Activated CD8-positive, alpha-beta T cell treated with anti-CD3 and anti-CD28 coated beads, Interleukin-2, amount 10 ng/mL, durations not matched to agents 7 days and 5 days (primary cell): ENCODE measurements at regions not wholly inside any gene's neighbourhood (a gene's known extent, or its start where the extent isn't known, plus 50 kb on each side); places are given as distances from the start of the nearest gene placed in this dataset.

Experiments
- ATAC-seq: fragments of 150-1000 bp; cut with Tn5 transposase; one replicate; pipeline ENCODE4 v1.10.0; 2021; ENCODE audit warnings: moderate library complexity
- CTCF ChIA-PET: fragments of 350-600 bp; sonication (Branson Sonifier 250); formaldehyde crosslinking; loops from one replicate; lab custom pipeline; 2021; ENCODE audit warnings: antibody characterized with exemption; lab: Charles Lee
- POLR2A ChIA-PET: fragments of 350-600 bp; sonication (Branson Sonifier 250); formaldehyde crosslinking; loops from one replicate; lab custom pipeline; 2021; ENCODE audit warnings: antibody characterized with exemption; lab: Charles Lee
- DNase-seq: peaks from one replicate; pipeline ENCODE4 v3.0.0-alpha.2; 2020
- H3K27ac Mint-ChIP-seq: one replicate; pipeline ENCODE4 v1.8.0; 2021; ENCODE audit warnings: mild to moderate bottlenecking, mixed read lengths
- H3K27me3 Mint-ChIP-seq: one replicate; pipeline ENCODE4 v1.8.0; 2021; ENCODE audit warnings: low read depth, mixed read lengths
- H3K36me3 Mint-ChIP-seq: one replicate; pipeline ENCODE4 v1.8.0; 2021; ENCODE audit warnings: low read depth, mixed read lengths
- H3K4me1 Mint-ChIP-seq: one replicate; pipeline ENCODE4 v1.8.0; 2021; ENCODE audit warnings: low read depth, mixed read lengths
- H3K4me3 Mint-ChIP-seq: one replicate; pipeline ENCODE4 v1.8.0; 2021; ENCODE audit warnings: mild to moderate bottlenecking, mixed read lengths
- H3K9me3 Mint-ChIP-seq: one replicate; pipeline ENCODE4 v1.8.0; 2022; ENCODE audit warnings: mixed read lengths; ENCODE audit not compliant: insufficient read depth

DNA sequence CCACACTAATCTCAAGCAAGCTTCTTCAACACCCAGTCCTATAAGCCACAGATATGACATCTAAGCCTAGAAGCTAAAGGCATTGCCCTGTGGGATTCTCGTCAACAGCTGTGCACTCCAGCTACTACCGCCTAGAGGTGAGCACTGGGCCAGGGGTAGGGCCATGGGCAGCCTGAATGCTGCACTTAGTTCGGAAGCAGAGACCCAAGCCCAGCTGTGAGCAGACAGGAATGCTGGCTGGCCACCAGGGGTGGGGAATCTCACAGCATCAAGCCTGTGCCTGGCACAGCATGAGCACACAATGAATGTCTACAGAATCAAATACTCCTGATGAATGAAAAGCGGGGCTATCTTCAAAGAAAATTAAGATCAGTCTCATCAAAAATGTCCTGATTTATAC lies 167.5 kb upstream of the UBL3 start:
- Mint-ChIP-seq H3K4me3 (no peak overlapping the region), H3K27ac (no peak overlapping the region), H3K9me3 (no peaks in the 10 kb centered on the region), H3K4me1 (no peaks in the 10 kb centered on the region), H3K36me3 (no peaks in the 10 kb centered on the region), H3K27me3 (peaks cover 8% of the 10 kb centered on the region)
- DNase-seq (no peak), ATAC-seq (no peak)
- ChIA-PET POLR2A (interaction anchor here (0.6 kb wide), 1 partner anchor 65 kb away, joined by 3 read pairs; no protein-coding TSS in a partner anchor), CTCF (no interaction called here)

DNA sequence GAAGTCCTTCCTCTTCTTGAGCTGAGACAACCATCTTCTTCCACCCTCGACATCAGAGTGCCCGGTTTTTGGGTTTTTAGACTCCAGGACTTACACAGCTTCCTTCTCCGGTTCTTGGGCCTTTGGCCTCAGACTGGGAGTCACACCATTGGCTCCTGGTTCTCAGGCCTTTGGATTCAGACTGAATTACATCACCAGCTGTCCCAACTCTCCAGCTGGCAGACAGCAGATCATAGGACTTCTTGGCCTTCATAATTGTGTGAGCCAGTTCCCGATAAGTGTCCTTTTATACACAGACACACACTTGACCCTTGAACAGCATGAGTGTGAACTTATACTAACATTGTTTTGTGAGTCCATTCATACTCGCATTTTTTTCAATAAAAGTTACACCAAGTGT lies 166.0 kb upstream of the UBL3 start:
- peaks cover 8% of the 10 kb centered on the region for H3K27me3 Mint-ChIP-seq
- CTCF ChIA-PET: no interaction called here
- POLR2A ChIA-PET: no interaction called here
- H3K9me3 Mint-ChIP-seq: no peaks in the 10 kb centered on the region
- H3K36me3 Mint-ChIP-seq: no peaks in the 10 kb centered on the region
- no peak overlapping the region for H3K4me3 Mint-ChIP-seq
- H3K27ac Mint-ChIP-seq: no peak overlapping the region
- DNase-seq: no peak
- ATAC-seq: no peak
- no peaks in the 10 kb centered on the region for H3K4me1 Mint-ChIP-seq

DNA sequence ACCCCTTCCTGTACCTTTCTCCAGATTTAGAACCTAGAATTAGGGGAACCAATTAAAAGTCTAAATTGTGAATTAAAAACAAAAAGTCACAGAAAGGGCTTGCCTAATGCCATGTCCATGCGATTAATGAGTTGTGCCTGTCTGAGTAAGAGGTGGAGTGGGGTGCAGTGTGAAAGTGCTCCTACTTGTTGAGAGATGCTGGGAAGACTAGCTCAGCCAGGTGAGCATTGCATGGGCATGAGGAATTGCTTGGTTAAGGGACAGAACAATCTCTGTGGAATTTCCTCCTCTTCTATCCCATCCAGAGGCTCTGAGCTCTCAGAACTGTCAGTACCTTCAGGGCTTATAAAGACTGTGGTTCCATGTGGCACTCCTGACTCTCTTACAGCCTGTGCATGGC lies 159.0 kb upstream of the UBL3 start:
- POLR2A ChIA-PET: no interaction called here
- Mint-ChIP-seq H3K9me3 (no peaks in the 10 kb centered on the region), H3K27ac (no peak overlapping the region), H3K27me3 (peaks cover 8% of the 10 kb centered on the region), H3K4me1 (peaks cover 24% of the 10 kb centered on the region), H3K36me3 (no peaks in the 10 kb centered on the region), H3K4me3 (no peak overlapping the region)
- ATAC-seq (no peak), DNase-seq (no peak)
- CTCF ChIA-PET: interaction anchor here (1.1 to 1.4 kb wide), 2 partner anchors 103 to 123 kb away, joined by 3 to 4 read pairs; no protein-coding TSS in a partner anchor

DNA sequence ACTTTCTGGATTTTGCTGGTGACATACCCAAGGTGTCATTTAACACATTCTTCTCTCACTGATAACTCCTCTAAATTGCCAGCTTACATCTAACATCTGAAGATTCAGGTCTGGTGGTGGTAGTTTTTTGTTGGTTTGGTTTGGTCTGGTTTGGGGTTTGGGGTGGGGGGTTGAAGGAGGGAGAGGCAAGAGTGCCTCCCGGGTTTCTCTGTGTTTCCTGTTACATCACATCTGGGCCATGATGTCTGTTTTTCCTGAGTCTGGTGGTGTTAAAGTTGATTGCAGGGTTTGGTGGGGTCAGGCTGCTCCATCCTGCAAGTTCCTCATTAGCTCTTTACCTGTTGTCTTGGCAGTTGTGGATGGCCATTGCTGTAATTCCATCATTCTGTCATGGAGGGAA lies 155.8 kb upstream of the UBL3 start:
- H3K27me3 Mint-ChIP-seq: peaks cover 11% of the 10 kb centered on the region
- H3K36me3 Mint-ChIP-seq: no peaks in the 10 kb centered on the region
- no peaks in the 10 kb centered on the region for H3K9me3 Mint-ChIP-seq
- peaks cover 36% of the 10 kb centered on the region for H3K4me1 Mint-ChIP-seq
- peak overlapping the region; percentile 22 for H3K27ac Mint-ChIP-seq
- peak; percentile 55 for DNase-seq
- ATAC-seq: peak; percentile 33
- POLR2A ChIA-PET: interaction anchor here (0.6 to 0.8 kb wide), 2 partner anchors 10 to 71 kb away, joined by 3 to 4 read pairs; no protein-coding TSS in a partner anchor
- H3K4me3 Mint-ChIP-seq: peak overlapping the region; percentile 0
- CTCF ChIA-PET: interaction anchor here (0.9 to 2.3 kb wide), 7 partner anchors 21 to 498 kb away, joined by 3 to 8 read pairs (median 3); no protein-coding TSS in a partner anchor

DNA sequence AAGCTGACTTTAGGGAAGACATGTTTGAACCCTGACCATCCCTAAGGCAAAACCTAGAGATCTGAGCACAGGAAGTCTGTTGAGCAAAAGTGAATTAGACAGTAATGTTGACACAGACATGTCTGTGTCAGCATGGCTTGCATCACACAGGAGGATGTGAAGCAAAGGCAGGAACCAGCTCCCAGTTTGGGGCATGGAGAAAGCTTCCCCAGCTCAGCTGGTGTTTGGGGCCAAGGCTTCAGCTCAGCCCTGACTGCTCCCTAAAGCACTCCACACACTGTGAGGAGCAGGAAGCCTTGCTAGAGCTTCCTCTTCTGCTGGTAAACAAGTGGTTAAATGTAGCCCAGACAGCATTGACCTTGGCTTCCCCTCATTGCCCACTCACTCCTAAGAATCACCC lies 153.8 kb upstream of the UBL3 start:
- ChIA-PET CTCF (interaction anchor here (0.8 to 1.9 kb wide), 8 partner anchors 9 to 158 kb away, joined by 3 to 6 read pairs (median 4); no protein-coding TSS in a partner anchor), POLR2A (interaction anchor here (1.7 kb wide), 1 partner anchor 69 kb away, joined by 8 read pairs; no protein-coding TSS in a partner anchor)
- H3K9me3 Mint-ChIP-seq: no peaks in the 10 kb centered on the region
- DNase-seq (no peak), ATAC-seq (peak; percentile 53)
- H3K4me1 Mint-ChIP-seq: peaks cover 36% of the 10 kb centered on the region
- peak overlapping the region; percentile 55 for H3K27ac Mint-ChIP-seq
- no peak overlapping the region for H3K4me3 Mint-ChIP-seq
- H3K36me3 Mint-ChIP-seq: no peaks in the 10 kb centered on the region
- H3K27me3 Mint-ChIP-seq: peaks cover 6% of the 10 kb centered on the region

DNA sequence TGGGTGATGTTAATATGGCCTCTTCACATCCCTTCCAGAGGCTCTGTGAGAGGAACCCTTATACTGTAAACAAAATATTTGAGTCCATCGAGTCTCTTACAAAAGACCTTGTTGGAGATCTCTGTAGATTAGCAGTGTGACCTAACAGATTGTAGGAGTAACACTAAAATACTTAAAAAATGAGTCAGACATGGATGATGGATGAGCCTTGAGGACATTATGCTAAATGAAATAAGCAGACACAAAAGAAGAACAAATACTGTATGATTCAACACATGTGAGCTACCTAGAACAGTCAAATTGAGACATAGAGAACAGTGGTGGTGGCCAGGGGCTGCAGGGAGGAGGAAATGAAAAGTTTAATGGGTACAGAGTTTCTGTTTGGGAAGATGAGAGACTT lies 152.2 kb upstream of the UBL3 start:
- Mint-ChIP-seq H3K4me3 (no peak overlapping the region), H3K9me3 (no peaks in the 10 kb centered on the region)

DNA sequence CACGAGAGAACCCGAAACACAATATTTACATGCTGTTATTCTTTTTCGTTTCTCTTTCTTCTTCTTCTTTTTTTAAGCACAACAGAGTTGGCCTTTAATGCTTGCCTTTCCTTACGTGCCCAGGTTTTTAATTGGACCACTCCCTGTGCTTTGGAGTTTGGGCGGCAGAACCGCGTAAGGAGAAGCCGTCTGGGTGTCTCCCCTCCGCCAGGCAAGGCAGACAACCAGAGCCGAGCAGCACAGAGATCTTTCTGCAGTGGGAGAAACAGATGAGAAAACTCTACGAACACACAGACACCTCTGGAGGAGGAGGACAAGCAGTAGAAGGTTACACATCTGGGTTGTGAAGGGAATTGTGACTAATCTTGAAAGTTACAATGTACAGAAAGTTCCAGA lies 150.0 kb upstream of the UBL3 start:
- POLR2A ChIA-PET: no interaction called here
- Mint-ChIP-seq H3K27ac (no peak overlapping the region), H3K4me3 (no peak overlapping the region), H3K4me1 (peaks cover 22% of the 10 kb centered on the region), H3K36me3 (no peaks in the 10 kb centered on the region), H3K27me3 (peaks cover 3% of the 10 kb centered on the region), H3K9me3 (no peaks in the 10 kb centered on the region)
- no peak for DNase-seq
- CTCF ChIA-PET: no interaction called here
- no peak for ATAC-seq

More for the DNA sequence above, 152.2 kb upstream of the UBL3 start:
- CTCF ChIA-PET: interaction anchor here (1.0 to 1.4 kb wide), 3 partner anchors 8 to 79 kb away, joined by 3 to 4 read pairs (median 3); no protein-coding TSS in a partner anchor
- Mint-ChIP-seq H3K27ac (no peak overlapping the region), H3K4me1 (peaks cover 36% of the 10 kb centered on the region), H3K36me3 (no peaks in the 10 kb centered on the region), H3K27me3 (peaks cover 3% of the 10 kb centered on the region)
- DNase-seq (no peak), ATAC-seq (no peak)
- POLR2A ChIA-PET: no interaction called here

DNA sequence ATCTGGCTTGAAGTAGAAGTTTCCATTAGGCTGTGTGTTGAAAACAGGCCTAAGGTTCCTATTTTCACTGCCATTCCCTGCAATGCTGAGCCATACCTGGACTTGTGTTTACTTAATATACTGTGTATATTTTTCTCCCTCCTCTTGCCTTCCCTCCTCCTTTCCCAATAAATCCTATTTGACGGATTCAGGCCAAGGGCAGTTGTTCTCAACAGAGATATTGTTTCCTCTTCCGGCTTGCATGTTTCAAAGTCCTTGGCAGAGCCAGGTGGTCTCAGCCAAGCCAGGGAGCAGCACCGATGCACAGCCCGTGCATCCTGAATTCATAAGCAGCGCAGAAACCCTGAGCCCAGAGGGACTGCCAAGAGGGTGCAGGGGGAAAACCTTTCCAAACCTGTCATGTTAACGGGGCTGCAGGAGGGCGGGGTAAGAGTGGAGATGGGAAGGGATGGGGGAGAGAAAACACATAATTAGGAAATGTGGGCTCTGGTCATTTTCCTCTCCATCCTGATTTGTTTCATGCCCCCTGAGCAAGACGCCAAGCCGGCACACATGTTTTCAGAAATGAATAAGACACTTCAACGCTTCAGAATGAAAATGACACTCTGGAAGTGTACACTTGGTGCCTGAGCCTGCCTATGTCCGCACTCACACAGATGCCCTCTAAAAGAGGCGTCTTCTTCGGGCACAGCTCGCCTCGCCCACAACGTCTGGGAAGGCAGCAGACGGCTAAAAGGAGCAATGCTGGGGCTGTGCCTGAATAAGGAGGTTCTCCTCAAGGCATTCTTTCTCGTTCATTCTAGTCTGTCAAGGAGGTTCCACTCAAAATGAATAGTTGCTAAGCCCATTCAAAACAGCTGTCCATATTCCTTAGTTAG lies 149.3 kb upstream of the UBL3 start:
- POLR2A ChIA-PET: no interaction called here
- H3K36me3 Mint-ChIP-seq: no peaks in the 10 kb centered on the region
- H3K27ac Mint-ChIP-seq: no peak overlapping the region
- CTCF ChIA-PET: no interaction called here
- DNase-seq: no peak
- no peaks in the 10 kb centered on the region for H3K9me3 Mint-ChIP-seq
- peaks cover 3% of the 10 kb centered on the region for H3K27me3 Mint-ChIP-seq
- H3K4me3 Mint-ChIP-seq: no peak overlapping the region
- peaks cover 15% of the 10 kb centered on the region for H3K4me1 Mint-ChIP-seq
- ATAC-seq: no peak

DNA sequence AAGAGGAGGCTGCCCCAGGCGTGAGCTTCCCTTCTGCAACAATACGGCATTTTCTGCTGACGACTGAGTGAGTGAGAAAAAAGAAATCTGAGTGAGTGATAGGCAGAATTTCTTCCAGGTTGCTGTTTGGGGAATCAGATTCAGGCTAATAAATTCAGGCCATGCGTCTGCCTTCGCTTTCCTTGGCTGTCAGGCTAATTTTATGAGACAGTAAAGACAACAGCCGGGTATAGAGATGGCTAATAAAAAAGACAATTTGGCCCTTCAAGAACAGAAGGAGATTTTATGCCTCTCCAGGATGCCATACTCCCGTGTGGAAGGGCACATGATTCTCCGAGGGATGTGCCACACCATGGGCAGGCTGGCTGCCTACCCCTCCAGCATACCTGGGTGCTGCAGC lies 145.9 kb upstream of the UBL3 start:
- ChIA-PET CTCF (interaction anchor here (1.2 to 1.4 kb wide), 2 partner anchors 8 to 51 kb away, joined by 3 to 4 read pairs; no protein-coding TSS in a partner anchor), POLR2A (interaction anchor here (0.7 kb wide), 1 partner anchor 9 kb away, joined by 4 read pairs; no protein-coding TSS in a partner anchor)
- H3K27ac Mint-ChIP-seq: no peak overlapping the region
- H3K36me3 Mint-ChIP-seq: no peaks in the 10 kb centered on the region
- DNase-seq (no peak), ATAC-seq (no peak)
- H3K9me3 Mint-ChIP-seq: no peaks in the 10 kb centered on the region
- no peaks in the 10 kb centered on the region for H3K4me1 Mint-ChIP-seq
- H3K27me3 Mint-ChIP-seq: no peaks in the 10 kb centered on the region
- no peak overlapping the region for H3K4me3 Mint-ChIP-seq

DNA sequence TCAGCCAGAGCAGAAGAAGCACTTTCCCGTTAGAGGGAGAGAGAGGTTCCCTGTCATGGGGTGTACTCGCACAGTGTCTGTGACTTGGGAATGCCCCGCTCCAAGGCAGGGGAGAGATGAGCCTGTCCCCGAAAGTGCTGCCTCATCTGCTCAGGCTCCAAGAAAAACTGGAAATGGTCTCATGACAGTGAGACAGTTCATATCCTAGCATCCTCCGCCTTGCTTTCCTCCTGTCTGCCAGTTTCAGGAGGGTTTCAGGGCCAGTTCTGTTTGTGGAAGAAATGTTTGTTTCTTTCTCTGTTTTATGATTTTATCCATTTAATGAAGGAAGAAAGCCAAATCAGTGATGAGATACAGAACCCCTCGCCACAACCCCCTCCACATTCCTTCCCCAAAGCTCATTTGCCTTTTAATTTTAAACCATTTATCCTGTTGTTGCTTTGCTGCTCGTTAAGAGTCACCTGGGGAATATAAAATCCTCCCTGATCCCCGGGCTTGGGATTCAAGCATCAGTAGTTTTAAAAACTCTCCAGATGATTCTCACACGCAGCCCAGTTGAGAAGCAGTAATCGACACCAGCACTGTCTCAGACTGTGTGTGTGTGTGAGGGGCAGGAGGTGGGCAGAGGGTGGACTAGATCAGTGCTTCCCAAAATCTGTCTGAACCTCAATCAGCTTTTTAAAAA lies 144.6 kb upstream of the UBL3 start:
- H3K4me1 Mint-ChIP-seq: no peaks in the 10 kb centered on the region
- no peaks in the 10 kb centered on the region for H3K27me3 Mint-ChIP-seq
- POLR2A ChIA-PET: no interaction called here

DNA sequence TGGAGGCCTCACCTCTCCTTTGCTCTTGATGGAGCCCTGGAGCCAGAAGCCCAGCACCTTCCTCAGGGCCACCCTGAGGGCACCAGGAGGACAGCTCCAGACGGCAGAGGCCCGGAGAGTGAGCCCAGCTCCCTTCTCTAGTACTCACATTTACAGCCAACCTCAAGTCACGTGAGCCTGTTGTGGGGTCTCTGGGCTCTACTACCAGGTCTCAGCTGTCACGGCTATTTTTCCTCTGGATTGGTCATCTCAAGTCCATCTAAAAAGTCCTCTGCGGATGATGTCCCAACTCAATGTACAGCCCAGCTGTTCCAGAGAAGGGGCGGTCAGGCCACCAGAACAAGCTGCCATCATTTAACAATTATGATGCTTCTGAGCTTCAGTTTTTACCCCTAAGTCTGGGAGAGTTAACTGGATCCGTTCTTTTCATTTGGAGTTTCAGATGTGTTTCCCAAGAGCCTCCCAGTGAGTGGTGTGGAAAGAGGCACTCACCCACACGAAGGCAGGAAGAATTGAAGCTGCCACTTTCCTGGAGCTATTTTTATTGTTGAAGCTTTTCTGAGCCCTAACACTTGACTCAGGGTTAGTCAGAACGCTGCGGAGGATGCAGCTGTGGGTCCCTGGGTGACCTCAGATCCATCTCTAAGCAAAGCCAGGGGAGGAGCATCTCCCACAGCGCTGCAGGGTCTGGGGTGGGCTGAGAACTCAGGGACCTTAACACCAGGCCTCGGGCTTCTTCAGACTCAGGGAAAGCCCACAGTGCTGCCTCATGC lies 143.5 kb upstream of the UBL3 start:
- Mint-ChIP-seq H3K9me3 (no peaks in the 10 kb centered on the region), H3K4me3 (no peak overlapping the region), H3K27ac (no peak overlapping the region), H3K36me3 (no peaks in the 10 kb centered on the region), H3K4me1 (no peaks in the 10 kb centered on the region), H3K27me3 (no peaks in the 10 kb centered on the region)
- POLR2A ChIA-PET: no interaction called here
- ATAC-seq (no peak), DNase-seq (no peak)
- CTCF ChIA-PET: interaction anchor here (2.1 kb wide), 1 partner anchor 121 kb away, joined by 5 read pairs; no protein-coding TSS in a partner anchor

More for the DNA sequence above, 144.6 kb upstream of the UBL3 start:
- no peak for DNase-seq
- Mint-ChIP-seq H3K4me3 (no peak overlapping the region), H3K9me3 (no peaks in the 10 kb centered on the region), H3K36me3 (no peaks in the 10 kb centered on the region), H3K27ac (no peak overlapping the region)
- CTCF ChIA-PET: interaction anchor here (1.4 kb wide), 1 partner anchor 9 kb away, joined by 4 read pairs; no protein-coding TSS in a partner anchor
- no peak for ATAC-seq
